NCI-H1417 (cell line): ENCODE measurements at regions not wholly inside any gene's neighbourhood (a gene's known extent, or its start where the extent isn't known, plus 50 kb on each side); places are given as distances from the start of the nearest gene placed in this dataset.
"Not testable (repeated sequence)": the region's sequence is repeated elsewhere in the genome, so short reads cannot be mapped to it uniquely, and the experiment has no call there.

Experiments used
- DNase-seq, 3 experiments: peaks; one replicate each; lab custom pipeline; 2025; lab: John Stamatoyannopoulos, UW

DNA sequence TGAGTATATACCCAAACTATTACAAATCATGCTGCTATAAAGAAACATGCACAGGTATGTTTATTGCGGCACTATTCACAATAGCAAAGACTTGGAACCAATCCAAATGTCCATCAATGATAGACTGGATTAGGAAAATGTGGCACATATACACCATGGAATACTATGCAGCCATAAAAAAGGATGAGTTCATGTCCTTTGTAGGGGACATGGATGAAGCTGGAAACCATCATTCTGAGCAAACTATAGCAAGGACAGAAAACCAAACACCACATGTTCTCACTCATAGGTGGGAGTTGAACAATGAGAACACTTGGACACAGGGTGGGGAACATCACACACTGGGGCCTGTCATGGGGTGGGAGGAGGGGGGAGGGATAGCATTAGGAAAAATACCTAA, 672.7 kb upstream of the CTNND2 start:
- DNase-seq = not testable (repeated sequence)

DNA sequence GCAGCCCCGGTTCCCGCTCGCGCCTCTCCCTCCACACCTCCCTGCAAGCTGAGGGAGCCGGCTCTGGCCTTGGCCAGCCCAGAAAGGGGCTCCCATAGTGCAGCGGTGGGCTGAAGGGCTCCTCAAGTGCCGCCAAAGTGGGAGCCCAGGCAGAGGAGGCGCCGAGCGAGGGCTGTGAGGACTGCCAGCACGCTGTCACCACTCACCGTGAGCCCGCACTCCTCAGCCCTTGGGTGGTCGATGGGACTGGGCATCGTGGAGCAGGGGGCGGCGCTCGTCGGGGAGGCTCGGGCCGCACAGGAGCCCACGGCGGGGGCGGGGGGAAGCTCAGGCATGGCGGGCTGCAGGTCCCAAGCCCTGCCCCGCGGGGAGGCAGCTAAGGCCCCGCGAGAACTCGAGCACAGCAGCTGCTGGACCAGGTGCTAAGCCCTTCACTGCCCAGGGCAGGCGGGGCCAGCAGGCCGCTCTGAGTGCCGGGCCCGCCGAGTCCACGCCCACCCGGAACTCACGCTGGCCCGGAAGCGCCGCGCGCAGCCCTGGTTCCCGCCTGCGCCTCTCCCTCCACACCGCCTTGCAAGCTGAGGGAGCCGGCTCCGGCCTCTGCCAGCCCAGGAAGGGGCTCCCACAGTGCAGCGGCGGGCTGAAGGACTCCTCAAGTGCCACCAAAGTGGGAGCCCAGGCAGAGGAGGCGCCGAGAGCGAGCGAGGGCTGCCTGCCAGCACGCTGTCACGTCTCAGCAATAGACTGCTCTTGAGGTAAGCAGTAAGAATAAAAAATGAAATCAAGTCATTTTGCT, 670.2 kb upstream of the CTNND2 start:
- DNase-seq = peak; percentile 70 to 90 (median 78)

DNA sequence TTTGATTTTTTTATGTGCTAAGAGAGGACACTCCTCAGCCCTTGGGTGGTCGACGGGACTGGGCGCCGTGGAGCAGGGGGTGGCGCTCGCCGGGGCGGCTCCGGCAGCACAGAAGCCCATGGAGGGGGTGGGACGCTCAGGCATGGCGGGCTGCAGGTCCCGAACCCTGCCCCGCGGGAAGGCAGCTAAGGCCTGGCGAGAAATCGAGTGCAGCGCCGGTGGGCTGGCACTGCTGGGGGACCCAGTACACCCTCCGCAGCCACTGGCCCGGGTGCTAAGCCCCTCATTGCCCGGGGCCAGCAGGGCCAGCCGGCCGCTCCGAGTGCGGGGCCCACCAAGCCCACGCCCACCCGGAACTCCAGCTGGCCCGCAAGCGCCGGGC, 669.7 kb upstream of the CTNND2 start:
- DNase-seq = peak in 1 of 3 experiments; percentile 3

DNA sequence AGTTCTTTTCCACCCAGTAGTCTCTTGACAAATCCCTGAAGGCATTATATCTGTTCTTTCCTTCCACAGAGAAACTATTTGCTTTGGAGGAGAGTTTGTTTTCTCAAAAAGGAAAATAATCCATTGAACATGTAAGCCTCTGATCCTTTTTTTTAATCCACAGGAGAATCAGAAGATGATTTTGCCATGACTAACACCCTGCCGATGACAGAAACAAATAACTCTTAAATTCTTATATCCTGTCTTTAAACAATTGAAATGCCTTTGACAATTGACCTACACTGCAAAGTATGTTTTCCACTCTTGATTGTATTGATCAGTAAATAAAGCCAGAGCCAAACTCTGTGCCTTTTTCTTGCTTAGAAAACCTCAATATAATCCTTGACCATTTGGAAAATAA, 666.4 kb upstream of the CTNND2 start:
- DNase-seq = no peak

DNA sequence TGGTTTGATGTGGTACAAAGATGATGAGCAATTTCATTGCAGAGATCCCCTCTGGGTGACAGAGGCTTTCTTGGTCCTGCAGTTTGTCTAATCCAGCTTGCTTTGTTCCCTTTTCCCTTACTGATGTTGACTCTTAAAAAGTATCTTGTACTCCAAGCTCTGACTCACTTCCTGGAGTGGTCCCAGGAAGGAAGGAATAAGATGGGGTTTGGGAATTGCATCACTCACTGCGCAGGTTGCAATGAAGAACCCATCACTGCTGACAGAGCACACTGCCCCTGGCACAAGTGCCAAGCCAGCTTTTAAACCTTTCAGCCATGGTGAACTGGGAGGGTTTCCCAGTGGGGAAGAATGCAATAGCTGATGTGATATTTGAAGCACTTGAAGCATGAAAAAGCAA, 662.2 kb upstream of the CTNND2 start:
- no peak for DNase-seq

DNA sequence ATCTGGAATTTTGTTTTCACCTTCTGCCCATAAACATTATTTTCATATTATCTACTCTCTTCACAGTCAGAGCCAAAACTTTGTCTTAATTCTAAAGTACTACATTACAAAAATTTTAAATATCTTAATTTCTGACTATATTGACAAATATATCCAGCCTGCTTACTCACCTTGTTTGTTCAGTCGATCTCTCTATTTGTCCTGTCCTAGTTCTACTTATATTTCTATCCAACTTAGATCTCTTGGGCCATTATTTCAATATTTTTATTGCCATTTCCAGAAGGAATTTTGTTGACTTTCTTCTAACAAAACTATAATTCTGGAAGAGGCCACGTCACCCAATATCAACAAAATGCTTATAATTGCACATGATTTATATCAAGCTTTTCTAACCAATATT, 652.8 kb upstream of the CTNND2 start:
- DNase-seq = no peak

DNA sequence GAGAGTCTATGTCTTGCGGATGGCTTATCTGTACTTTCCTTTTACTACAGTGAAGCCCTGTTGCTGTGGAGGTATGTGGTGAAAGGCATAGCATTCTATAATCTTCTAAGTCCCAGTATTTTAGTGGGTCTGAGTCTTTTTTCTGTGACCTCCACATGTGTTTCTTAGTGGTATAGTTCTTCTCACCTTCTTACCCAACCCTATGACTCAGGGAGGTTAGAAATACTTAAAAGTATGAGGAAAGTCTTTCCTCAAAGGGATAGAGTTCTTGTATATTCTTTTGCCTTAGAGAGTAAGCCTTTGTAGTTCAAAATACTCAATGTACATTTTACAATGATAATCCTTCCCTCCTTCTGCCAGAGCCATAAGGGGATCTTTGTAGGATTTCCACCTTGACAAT, 621.9 kb upstream of the CTNND2 start:
- DNase-seq = no peak

DNA sequence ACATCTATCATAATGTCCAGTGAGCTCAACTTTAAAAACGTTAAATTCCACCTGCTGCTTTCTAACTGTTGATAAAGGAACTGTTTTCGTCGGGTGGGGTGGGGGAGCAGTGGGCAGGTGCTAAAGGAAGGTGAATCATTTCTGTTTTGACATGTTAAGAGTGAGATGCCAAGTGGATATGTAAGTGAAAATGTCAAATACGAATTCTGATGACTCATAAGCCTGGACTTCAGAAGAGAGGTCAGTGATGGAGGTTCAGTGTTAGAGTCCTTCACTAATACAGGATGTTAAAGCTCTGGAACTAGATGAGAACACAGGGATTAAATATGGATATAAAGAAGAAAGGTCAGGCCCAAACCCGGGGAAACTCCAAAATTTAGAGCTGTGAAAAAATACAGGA, 617.9 kb upstream of the CTNND2 start:
- DNase-seq = peak in 1 of 3 experiments; percentile 8

DNA sequence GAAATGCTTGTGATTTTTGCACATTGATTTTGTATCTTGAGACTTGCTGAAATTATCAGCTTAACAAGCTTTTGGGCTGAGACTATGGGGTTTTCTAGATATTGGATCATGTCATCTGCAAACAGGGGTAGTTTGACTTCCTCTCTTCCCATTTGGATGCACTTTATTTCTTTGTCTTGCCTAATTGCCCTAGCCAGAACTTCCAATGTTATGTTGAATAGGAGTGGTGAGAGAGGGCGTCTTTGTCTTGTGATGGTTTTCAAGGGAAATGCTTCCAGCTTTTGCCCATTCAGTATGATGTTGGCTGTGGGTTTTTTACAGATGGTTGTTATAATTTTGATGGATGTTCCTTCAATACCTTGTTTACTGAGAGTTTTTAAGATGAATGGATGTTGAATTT, 600.7 kb upstream of the CTNND2 start:
- not testable (repeated sequence) for DNase-seq

DNA sequence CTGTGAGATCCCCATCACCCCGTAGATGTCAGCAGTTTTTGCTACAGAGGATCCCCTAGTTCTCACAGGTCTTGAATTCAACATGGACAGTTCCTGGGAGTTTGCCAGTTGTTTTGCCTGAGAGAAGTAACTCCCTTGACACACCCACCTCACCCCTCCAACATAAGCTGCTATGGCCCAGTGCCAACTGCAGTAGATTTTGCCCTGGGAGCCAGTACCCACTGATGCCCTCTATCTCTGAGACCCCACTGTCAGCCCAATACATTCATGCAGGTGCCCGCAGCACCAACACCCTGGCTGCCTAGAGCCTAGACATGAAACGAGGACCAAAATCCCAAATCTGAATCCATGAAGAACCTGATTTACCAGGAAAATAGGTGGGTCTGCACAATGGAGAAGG, 583.9 kb upstream of the CTNND2 start:
- no peak for DNase-seq

DNA sequence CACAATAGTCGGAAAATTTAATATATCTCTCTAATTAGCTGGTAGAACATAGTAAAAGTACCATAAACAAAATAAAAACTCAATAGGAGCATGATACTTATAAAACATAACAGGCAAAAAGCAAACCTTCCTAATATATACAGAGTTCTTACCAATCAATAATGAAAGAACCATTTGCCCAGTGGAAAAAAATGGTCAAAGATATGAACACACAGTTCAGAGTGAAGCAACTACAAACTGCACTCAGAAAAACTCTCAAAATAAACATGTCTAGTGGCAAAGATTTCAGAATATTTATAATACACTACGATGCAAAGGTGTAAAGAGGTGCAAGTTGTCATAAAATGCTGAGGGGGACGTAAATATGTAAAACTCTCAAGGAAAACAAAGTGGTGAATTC, 576.2 kb upstream of the CTNND2 start:
- DNase-seq = no peak

DNA sequence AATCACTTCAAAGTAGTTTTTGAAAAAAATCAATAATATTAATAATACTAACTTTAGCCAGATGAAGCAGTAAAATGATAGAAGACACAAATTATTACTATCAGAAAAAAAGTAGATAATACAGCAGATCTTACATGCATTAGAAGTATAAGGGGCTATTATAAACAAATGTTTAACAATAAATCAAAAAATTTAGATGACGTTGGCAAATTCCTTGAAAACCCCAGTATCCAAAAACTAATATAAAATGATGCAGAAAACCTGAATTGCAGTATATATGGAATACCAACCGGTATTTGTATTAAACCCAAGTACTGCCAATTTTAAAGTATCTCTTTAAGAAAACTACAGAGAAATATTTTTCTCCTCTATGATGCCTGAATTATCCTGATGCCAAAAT, 573.3 kb upstream of the CTNND2 start:
- DNase-seq = no peak

DNA sequence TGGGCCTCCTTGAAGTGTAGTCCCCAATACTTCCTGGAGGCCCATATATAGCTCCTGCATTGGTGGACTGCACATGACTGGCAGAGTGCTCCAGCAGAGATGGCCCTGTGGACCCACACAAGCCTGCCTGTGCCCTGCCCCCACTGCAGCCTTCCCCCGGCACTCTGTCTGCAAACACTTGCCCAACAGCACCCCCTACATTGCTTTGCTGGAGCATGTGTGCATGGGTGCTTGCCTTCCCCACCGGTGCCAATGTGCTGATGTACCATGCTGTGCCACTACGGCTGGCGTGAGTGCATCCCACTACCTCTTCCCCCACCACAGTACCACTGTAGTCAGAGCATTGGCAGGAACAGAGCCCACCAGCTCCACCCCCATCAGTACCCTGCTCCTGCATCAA, 563.6 kb upstream of the CTNND2 start:
- no peak for DNase-seq

DNA sequence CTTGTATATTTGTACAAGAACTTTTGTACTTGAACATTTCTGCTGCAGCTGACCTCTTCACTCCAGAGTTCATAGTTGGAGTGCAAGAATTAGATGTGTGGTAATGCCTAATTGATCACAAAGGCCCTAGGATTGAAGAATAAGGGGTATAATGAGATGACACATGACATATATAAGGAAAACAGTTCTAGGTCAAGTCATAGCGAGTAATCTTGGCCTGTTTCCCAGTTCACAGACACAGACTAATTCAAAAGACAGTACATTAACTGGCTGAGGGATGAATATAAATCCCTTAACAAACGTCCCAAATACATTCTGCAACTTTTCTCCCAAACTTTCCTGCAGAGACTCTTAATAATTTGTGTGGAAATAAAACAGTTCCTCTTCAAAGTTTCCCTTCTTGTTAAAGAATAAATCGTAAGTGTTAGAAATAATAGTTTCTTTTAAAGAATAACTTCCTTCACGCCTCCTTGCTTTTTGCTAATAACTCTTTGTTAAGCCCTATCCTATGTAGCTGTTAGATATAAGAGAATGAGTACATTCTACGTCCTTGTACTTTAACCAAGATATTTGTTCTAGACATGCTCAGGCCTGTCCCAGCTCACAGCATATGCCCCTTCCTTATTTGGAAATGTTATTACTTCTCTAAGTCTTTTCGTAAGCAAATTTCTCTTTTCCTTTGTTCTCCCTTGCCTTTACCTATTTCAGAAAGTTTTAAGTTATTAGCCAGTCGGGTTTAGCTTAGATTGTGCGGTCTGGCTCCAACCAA, 556.4 kb upstream of the CTNND2 start:
- no peak for DNase-seq

DNA sequence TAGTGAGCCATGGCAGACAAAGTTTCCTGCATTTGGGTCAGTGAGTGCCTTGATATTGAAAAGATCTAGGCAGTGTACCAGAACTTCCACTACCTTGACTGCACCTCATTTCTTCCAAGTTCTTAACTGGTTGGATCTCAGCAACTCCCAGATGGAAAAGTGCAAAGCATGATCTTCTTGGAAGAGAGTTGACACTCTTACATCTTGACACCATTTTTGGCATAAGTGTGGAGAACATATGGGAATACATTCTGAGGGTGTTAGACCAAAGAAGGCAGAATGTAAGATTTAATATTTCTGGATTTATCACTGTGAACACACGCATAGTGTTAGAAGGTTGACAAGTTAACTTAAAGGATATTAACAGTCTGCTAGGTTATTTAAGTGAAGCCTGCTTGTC, 555.1 kb upstream of the CTNND2 start:
- no peak for DNase-seq

DNA sequence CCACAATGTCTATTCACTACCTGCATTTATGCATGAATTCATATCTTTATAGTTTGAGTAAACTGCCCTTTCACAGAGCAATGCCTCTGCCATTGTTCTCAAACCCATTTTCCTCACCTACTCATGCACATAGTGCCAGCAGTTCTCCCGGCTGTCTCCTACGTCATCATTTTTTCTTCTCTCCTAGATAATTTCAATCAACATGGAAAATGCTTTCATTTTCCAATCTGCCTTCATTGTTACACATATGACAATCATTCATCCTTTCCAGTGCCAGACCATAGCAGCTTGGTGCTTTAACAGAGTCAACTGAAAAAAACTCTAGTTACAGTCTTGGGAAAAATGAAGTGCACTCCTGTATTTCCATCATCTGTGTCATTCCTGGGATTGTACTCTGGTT, 514.8 kb upstream of the CTNND2 start:
- DNase-seq = no peak

DNA sequence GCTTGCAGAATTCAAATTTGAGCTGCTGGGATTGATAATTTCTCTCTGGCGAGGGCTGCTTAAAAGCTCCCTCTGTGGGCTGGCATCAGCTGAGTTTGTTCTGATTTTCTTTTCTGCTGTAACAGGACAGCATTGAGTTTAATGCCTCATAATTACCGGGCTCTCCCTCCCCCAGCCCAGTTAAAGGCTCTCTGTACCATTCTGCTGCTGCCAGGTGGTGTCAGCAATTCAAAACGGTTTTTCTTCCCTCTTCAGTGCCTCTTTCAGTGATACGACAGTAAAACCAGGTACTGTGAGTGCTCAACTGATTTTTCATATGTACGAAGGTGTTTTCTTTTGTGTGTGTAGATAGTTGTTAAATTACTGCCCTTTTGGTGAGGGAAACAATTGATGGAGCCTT, 509.3 kb upstream of the CTNND2 start:
- peak in 2 of 3 experiments; percentile 25 to 65 for DNase-seq

DNA sequence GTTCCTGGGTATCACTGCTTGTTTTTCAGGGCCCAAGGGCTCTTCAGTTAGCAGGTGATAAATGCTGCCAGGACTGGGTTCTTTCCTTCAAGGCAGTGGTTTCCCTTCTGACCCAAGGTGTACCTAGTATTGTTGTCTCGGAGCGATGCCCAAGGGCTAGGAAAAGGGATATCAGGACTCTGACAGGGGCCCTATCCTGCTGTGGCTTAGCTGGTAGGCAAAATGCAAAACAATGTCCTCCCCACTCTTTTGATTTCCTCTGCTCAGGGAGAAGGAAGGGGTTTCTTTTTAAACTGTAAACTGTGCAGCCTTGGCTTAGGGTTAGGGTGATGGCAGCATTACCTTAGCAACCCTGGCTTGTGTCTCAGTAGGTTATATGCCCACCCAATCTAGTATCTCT, 508.8 kb upstream of the CTNND2 start:
- no peak for DNase-seq

DNA sequence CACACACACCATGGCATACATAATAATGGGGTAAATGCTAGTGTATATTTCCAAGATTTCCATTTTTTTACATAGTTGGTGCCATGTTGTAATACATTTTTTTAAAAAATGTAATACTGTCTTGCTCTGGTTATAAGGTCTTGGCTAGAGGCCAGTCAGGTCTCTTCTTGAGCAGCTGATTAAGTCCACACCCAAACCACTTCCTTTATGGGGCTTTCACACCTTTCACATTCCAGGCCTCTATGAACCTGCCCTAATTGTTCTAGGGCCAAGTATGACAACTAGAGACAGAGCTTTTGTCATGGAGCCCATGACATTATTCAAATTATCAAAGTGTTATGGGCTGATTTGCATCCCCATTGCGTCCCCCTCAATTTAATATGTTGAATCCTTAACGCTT, 495.6 kb upstream of the CTNND2 start:
- DNase-seq = no peak

DNA sequence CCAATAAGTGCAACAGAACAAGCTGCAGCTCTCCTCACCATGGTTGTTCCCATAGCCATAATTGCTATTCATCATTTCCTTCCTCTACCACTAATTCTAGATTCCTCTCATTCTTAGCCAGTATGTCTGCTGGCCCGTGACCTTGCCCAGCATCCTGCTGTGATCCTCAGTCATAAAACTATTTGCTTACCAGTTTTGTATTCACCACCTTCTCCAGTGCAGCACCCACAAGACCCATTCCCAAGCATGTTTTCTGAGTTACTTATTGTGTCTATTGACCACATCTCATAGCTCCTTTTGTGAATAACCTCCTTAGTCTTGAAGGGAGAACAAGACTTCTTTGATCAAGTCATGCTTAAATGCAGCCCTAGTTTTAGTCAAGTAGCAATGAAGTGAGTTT, 488.0 kb upstream of the CTNND2 start:
- DNase-seq = no peak

DNA sequence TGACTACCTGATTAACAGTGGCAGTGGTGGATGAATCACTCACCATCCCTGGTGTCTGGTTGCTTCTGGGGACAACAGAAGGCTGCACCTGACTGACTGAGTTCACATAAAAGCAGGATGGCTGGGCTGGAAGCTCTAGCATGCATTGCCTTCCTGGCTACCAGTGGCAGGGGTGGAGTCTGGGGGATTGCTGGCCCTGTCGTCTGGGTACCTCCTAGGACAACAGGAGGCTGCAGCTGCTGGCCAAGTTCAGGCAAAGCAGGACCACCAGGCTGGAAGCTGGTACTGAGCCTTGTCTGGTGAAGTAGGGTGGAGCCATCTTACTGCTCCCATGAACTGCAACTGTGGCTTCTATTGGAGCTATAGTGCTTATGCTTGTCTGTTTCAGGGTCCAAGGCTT, 480.8 kb upstream of the CTNND2 start:
- DNase-seq = no peak

DNA sequence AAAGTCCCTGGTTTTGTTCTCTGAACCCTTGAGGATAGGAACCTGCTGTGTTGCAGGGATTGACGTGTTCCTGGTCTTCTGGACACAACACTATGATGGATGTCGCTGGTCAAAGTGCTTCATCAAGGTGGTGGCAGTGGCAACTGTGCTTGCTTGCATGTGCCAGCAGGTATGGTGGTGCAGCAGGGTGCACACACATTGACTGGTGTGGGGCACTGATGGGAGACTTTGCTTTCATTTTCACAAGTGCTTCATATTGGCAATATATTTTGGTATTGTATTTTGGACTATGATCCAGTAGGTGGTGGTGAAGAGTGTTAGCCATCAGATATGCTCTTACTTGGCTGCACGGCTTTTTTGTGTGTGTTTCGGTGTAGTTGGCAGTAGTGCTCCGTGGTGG, 479.8 kb upstream of the CTNND2 start:
- DNase-seq = no peak

DNA sequence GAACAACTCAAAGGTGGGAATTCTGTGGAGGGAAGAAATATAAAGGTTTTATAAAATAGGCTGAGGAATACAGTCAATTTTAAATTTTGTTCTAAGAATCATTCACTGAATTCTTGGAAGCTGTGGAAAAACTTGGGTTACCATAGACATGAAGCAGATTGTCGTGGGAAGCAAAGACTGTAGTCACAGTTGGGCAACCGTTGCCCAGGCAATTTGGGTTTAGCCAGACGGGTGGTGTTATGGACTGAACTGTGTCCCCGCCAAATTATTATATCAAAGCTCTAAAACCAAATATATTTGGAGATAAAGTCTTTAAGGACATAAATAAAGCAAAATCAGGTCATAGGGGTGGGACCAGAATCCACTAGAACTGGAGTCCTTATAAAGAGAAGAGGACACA, 463.7 kb upstream of the CTNND2 start:
- DNase-seq = no peak

DNA sequence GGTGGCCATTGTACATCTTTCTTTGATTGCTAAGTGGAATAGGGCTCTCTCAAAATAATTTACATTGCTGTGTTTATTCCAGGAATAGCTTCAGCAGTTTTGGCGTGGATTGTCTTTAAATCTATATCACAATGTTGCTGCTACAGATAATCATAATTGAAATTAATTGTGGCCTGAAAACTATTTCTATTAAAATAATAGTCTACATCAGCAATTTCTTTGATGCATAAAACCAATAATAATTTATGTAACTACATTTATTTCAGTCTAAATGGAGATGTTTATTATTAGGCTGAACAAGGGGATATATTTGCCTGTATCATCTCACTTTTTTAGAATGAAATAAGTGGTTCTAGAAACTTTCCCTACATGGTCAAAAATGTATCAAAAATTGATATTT, 456.0 kb upstream of the CTNND2 start:
- no peak for DNase-seq
